HepG2 (cell line): ENCODE measurements at regions not wholly inside any gene's neighbourhood (a gene's known extent, or its start where the extent isn't known, plus 50 kb on each side); places are given as distances from the start of the nearest gene placed in this dataset.
A peak's percentile ranks its signal among the peaks of the same experiment; 100 is the strongest.

Source experiments
- ATAC-seq: fragments of 200-7000 bp; cut with Tn5 transposase; 3 replicates; pipeline ENCODE4 v1.9.1; 2020; ENCODE audit warnings: mild to moderate bottlenecking, moderate library complexity
- BruUV-seq: library from RNA; stranded (reverse); fragments of 400-500 nt; replicated peaks from 2 replicates; lab custom pipeline; 2021; lab: Mats Ljungman, UMichigan
- CTCF ChIA-PET: fragments of 300-600 bp; formaldehyde crosslinking; extraction: SDS; loops from one replicate; lab custom pipeline; 2021; ENCODE audit warnings: low total read pairs, inconsistent platforms, low intra/inter-chr PET ratio; lab: Yijun Ruan, JAX
- POLR2A ChIA-PET: fragments of 350-600 bp; sonication (Branson Sonifier 250); formaldehyde crosslinking; loops from one replicate; lab custom pipeline; 2020; ENCODE audit warnings: antibody characterized with exemption, inconsistent platforms; lab: Yijun Ruan, JAX
- DNase-seq: peaks from one replicate; pipeline ENCODE4 v3.0.0-alpha.2; 2015; ENCODE audit warnings: low spot score
- FAIRE-seq: peaks from 3 replicates; lab custom pipeline; 2011; peaks lifted over from hg19 to GRCh38; lab: Jason Lieb, UNC
- H2AFZ ChIP-seq: one replicate; pipeline ENCODE4 v1.6.1; 2011; ENCODE audit warnings: low read length, inconsistent platforms
- H3K27ac ChIP-seq: fragments of 300-600 bp; 3 replicates; pipeline ENCODE4 v1.8.0; 2011; ENCODE audit warnings: mixed run types, mild to moderate bottlenecking, mixed read lengths, low read length, inconsistent platforms; ENCODE audit not compliant: insufficient read depth; ENCODE audit errors: extremely low read length
- H3K27me3 ChIP-seq, 2 experiments: fragments of 200-600 bp in 1 of 2; 2 replicates in 1 of 2; 3 replicates in 1 of 2; pipeline versions ENCODE4 v1.6.0 to v1.8.0; 2011; ENCODE audit warnings: low read length in 2 of 2, mild to moderate bottlenecking in 2 of 2, moderate library complexity in 2 of 2, inconsistent platforms in 1 of 2; ENCODE audit not compliant: insufficient read depth in 2 of 2, control insufficient read depth in 1 of 2
- H3K36me3 ChIP-seq, 2 experiments: fragments of 200-600 bp in 1 of 2; replicated peaks in 1 of 2; 2 replicates in 1 of 2; 3 replicates in 1 of 2; pipeline versions ENCODE4 v1.5.1 to v1.8.0; 2011; ENCODE audit warnings: low read length in 2 of 2, inconsistent platforms in 1 of 2; ENCODE audit not compliant: insufficient read depth in 2 of 2, control insufficient read depth in 1 of 2
- H3K4me1 ChIP-seq: 2 replicates; pipeline ENCODE4 v1.5.1; 2012; ENCODE audit warnings: low read length, inconsistent platforms; ENCODE audit not compliant: insufficient read depth
- H3K4me2 ChIP-seq: 2 replicates; pipeline ENCODE4 v1.6.0; 2011; ENCODE audit warnings: low read depth, low read length, inconsistent platforms
- H3K4me3 ChIP-seq, 3 experiments: fragments of 200-600 bp in 1 of 3; sonication (generic), shearing (Covaris generic) in 1 of 3; replicated peaks in 1 of 3; 2 replicates each; pipeline ENCODE4 v1.5.1; 2011 to 2016; ENCODE audit warnings: low read length in 3 of 3, inconsistent platforms in 2 of 3, low read depth in 2 of 3, mild to moderate bottlenecking in 2 of 3, control low read depth in 1 of 3, mixed read lengths in 1 of 3; ENCODE audit not compliant: insufficient read depth in 1 of 3
- H3K79me2 ChIP-seq: one replicate; pipeline ENCODE4 v1.6.1; 2011; ENCODE audit warnings: low read length, inconsistent platforms; ENCODE audit not compliant: insufficient read depth
- H3K9ac ChIP-seq: 2 replicates; pipeline ENCODE4 v1.6.0; 2011; ENCODE audit warnings: mild to moderate bottlenecking, low read depth, low read length, inconsistent platforms; ENCODE audit not compliant: insufficient read depth
- H3K9me3 ChIP-seq: 2 replicates; pipeline ENCODE4 v1.5.1; 2012; ENCODE audit warnings: mild to moderate bottlenecking, low read length
- H4K20me1 ChIP-seq: 2 replicates; pipeline ENCODE4 v1.6.0; 2011; ENCODE audit warnings: inconsistent platforms, mild to moderate bottlenecking, low read length, moderate library complexity; ENCODE audit not compliant: insufficient read depth
- ELF3 ChIP-seq: IDR thresholded peaks from 2 replicates; pipeline ENCODE4 v1.6.1; 2016; ENCODE audit warnings: missing genetic modification reagents, missing compliant biosample characterization
- GATAD2A ChIP-seq: IDR thresholded peaks from 2 replicates; pipeline ENCODE4 v1.6.1; 2016
- JUND ChIP-seq: sonication (generic); formaldehyde crosslinking; IDR thresholded peaks from 2 replicates; pipeline ENCODE4 v1.8.0; 2022; ENCODE audit warnings: mild to moderate bottlenecking, missing genetic modification reagents
- KLF16 ChIP-seq, 2 experiments: sonication (generic) in 1 of 2; formaldehyde crosslinking in 1 of 2; IDR thresholded peaks; 2 replicates each; pipeline versions ENCODE4 v1.6.1 to v1.8.0; 2016 to 2023; ENCODE audit warnings: missing genetic modification reagents in 2 of 2, missing compliant biosample characterization in 1 of 2
- MAX ChIP-seq: IDR thresholded peaks from 2 replicates; pipeline ENCODE4 v1.6.1; 2012; ENCODE audit warnings: inconsistent platforms
- MIXL1 ChIP-seq: IDR thresholded peaks from 2 replicates; pipeline ENCODE4 v1.6.1; 2016
- MLXIP ChIP-seq: sonication (generic); formaldehyde crosslinking; IDR thresholded peaks from 2 replicates; pipeline ENCODE4 v1.9.0; 2021; ENCODE audit warnings: missing genetic modification reagents, borderline replicate concordance
- NR2F6 ChIP-seq, 2 experiments: IDR thresholded peaks; 2 replicates each; pipeline ENCODE4 v1.6.1; 2016; ENCODE audit warnings: antibody characterized with exemption in 1 of 2, mild to moderate bottlenecking in 1 of 2
- PITX1 ChIP-seq: sonication (generic); formaldehyde crosslinking; IDR thresholded peaks from 2 replicates; pipeline ENCODE4 v1.5.1; 2020; ENCODE audit warnings: mild to moderate bottlenecking, missing genetic modification reagents
- SMAD3 ChIP-seq: sonication (generic); formaldehyde crosslinking; IDR thresholded peaks from 2 replicates; pipeline ENCODE4 v1.4.0; 2020; ENCODE audit warnings: missing genetic modification reagents
- SMYD3 ChIP-seq: sonication (generic); formaldehyde crosslinking; IDR thresholded peaks from 2 replicates; pipeline ENCODE4 v1.8.1; 2023; ENCODE audit warnings: mild to moderate bottlenecking, missing genetic modification reagents
- SOX5 ChIP-seq: IDR thresholded peaks from 2 replicates; pipeline ENCODE4 v1.6.1; 2016; ENCODE audit warnings: borderline replicate concordance
- SP5 ChIP-seq: IDR thresholded peaks from 2 replicates; pipeline ENCODE4 v1.6.1; 2016; ENCODE audit warnings: low read depth, borderline replicate concordance
- YEATS4 ChIP-seq: sonication (generic); formaldehyde crosslinking; IDR thresholded peaks from 2 replicates; pipeline ENCODE4 v1.4.0; 2020; ENCODE audit warnings: missing genetic modification reagents, borderline replicate concordance
- ZKSCAN8 ChIP-seq: IDR thresholded peaks from 2 replicates; pipeline ENCODE4 v1.6.1; 2016; ENCODE audit warnings: borderline replicate concordance, missing genetic modification reagents, missing compliant biosample characterization
- ZNF564 ChIP-seq: sonication (generic); formaldehyde crosslinking; IDR thresholded peaks from 2 replicates; pipeline ENCODE4 v1.8.1; 2023; ENCODE audit warnings: mild to moderate bottlenecking, missing genetic modification reagents
- ZNF614 ChIP-seq: IDR thresholded peaks from 2 replicates; pipeline ENCODE4 v1.6.1; 2018; ENCODE audit warnings: missing biosample characterization, missing genetic modification reagents, inconsistent platforms, borderline replicate concordance
- WGBS: methylation state at CpG from one replicate; pipeline ENCODE4 v1.1.6; 2017; ENCODE audit warnings: low lambda C conversion rate; 5-methylcytosine and 5-hydroxymethylcytosine counted together
- in situ Hi-C: cut with HindIII; loops from 2 replicates; pipeline ENCODE4 v1.10.0; 2017; ENCODE audit warnings: low pct_unique_long_range_greater_than_20kb; ENCODE audit not compliant: extremely low pct_ligation_motif_present
- intact Hi-C: fragments of 100-400 bp; cut with micrococcal nuclease; formaldehyde crosslinking; loops from one replicate; pipeline ENCODE4 v1.10.0; 2022; ENCODE audit not compliant: unreplicated experiment

GRCh38 chr2:100726866-100727265, 93.1 kb upstream of the NPAS2 start:
- DNase-seq (no peak), FAIRE-seq (no peak), ATAC-seq (no peak)
- Histone ChIP-seq H3K9ac (no peak overlapping the region), H3K4me3 (no peak overlapping the region), H3K36me3 (no peaks in the 10 kb centered on the region), H3K9me3 (peaks cover 10% of the 10 kb centered on the region), H2AFZ (no peak overlapping the region), H3K79me2 (no peaks in the 10 kb centered on the region), H3K27me3 (peaks cover 2 to 30% of the 10 kb centered on the region in 2 experiments; a peak in 3 of 5 replicates), H3K27ac (no peak overlapping the region), H3K4me1 (peaks cover 14% of the 10 kb centered on the region), H3K4me2 (no peak overlapping the region), H4K20me1 (no peaks in the 10 kb centered on the region)
- POLR2A ChIA-PET: no interaction called here
- in situ Hi-C loops: no loop called here
- intact Hi-C loops: no loop called here
- CTCF ChIA-PET: no interaction called here
- 1% methylated on average over 2 of the region's 2 CpGs for WGBS
- TF ChIP-seq ZNF564 (CRISPR knock-in tag) (no peak), MLXIP (no peak)
- no TSS peak for BruUV-seq

GRCh38 chr2:100730290-100730868, 89.6 kb upstream of the NPAS2 start:
- H3K27me3 ChIP-seq: peaks cover 0 to 2% of the 10 kb centered on the region in 2 experiments; a peak in 1 of 5 replicates
- H3K4me1 ChIP-seq: peaks cover 34% of the 10 kb centered on the region
- no peak overlapping the region for H3K4me3 ChIP-seq
- no peaks in the 10 kb centered on the region for H3K36me3 ChIP-seq
- BruUV-seq: no TSS peak
- ATAC-seq (peak; percentile 94), DNase-seq (peak; percentile 82), FAIRE-seq (peak; percentile 34)
- CTCF ChIA-PET: interaction anchor here (0.6 to 2.8 kb wide), 4 partner anchors 88 to 256 kb away, joined by 3 to 41 read pairs (median 8); no protein-coding TSS in a partner anchor
- no peaks in the 10 kb centered on the region for H4K20me1 ChIP-seq
- no peak overlapping the region for H3K27ac ChIP-seq
- H2AFZ ChIP-seq: no peak overlapping the region
- H3K9ac ChIP-seq: no peak overlapping the region
- 52% methylated on average over 6 of the region's 6 CpGs for WGBS
- no peaks in the 10 kb centered on the region for H3K79me2 ChIP-seq
- peaks cover 10% of the 10 kb centered on the region for H3K9me3 ChIP-seq
- intact Hi-C loops (loop anchor here (1.0 kb wide), 5 partner anchors 89 to 254 kb away; no protein-coding TSS in a partner anchor), in situ Hi-C loops (loop anchor here (5.0 kb wide), 2 partner anchors 92 to 252 kb away; partner anchors contain the start of gene NPAS2)
- POLR2A ChIA-PET: interaction anchor here (0.9 to 1.2 kb wide), 2 partner anchors 89 to 272 kb away, joined by 6 to 8 read pairs; partner anchors contain the start of gene RPL31
- no peak overlapping the region for H3K4me2 ChIP-seq
- TF ChIP-seq MIXL1 (peak; percentile 75; the same call in 1 of the 2 replicates), ELF3 (CRISPR knock-in tag) (peak; percentile 64; the same call in 1 of the 2 replicates), ZKSCAN8 (CRISPR knock-in tag) (0 out of 2 replicates have a peak, but pooled peaks have one; percentile 72), ZNF614 (peak; percentile 66; the same call in 1 of the 2 replicates), GATAD2A (CRISPR knock-in tag) (peak; percentile 67), SP5 (CRISPR knock-in tag) (no peak; the same call in 1 of the 2 replicates), KLF16 (CRISPR knock-in tag; IDR thresholded peaks at IDR 0.05) (peak in 1 of 2 experiments; percentile 73; a peak in 2 of 4 replicates), PITX1 (CRISPR knock-in tag) (peak; percentile 78; the same call in 1 of the 2 replicates), NR2F6 (IDR thresholded peaks at IDR 0.05) (peak; percentile 41; the same call in 1 of the 2 replicates), NR2F6 (CRISPR knock-in tag; IDR thresholded peaks at IDR 0.05) (peak; percentile 78), SOX5 (CRISPR knock-in tag) (0 out of 2 replicates have a peak, but pooled peaks have one; percentile 18), SMYD3 (CRISPR knock-in tag) (no peak), YEATS4 (no peak), JUND (CRISPR knock-in tag) (no peak), SMAD3 (CRISPR knock-in tag) (peak; percentile 85; the same call in 1 of the 2 replicates), MAX (peak; percentile 80)
